Heart right ventricle (tissue), 16 donors: ENCODE measurements at regions not wholly inside any gene's neighbourhood (a gene's known extent, or its start where the extent isn't known, plus 50 kb on each side); places are given as distances from the start of the nearest gene placed in this dataset.
A peak's percentile ranks its signal among the peaks of the same experiment; 100 is the strongest.

Source experiments
- ATAC-seq, 8 donors: fragments of 200-7000 bp; cut with Tn5 transposase; one replicate each; pipeline ENCODE4 v1.9.1; 2020; ENCODE audit warnings: mild to moderate bottlenecking in 8 of 8, moderate library complexity in 8 of 8, moderate number of reproducible peaks in 1 of 8
- DNase-seq, 2 donors: peaks; one replicate each; pipeline ENCODE4 v3.0.0-alpha.2; 2020
- H3K27ac ChIP-seq, 10 donors: fragments of 200-600 bp; sonication (generic) in 2 of 10; one replicate each; pipeline versions ENCODE4 v1.5.0 to v1.8.0; 2020 to 2022; ENCODE audit warnings: mild to moderate bottlenecking in 3 of 10
- H3K27me3 ChIP-seq, 7 donors: fragments of 200-600 bp; one replicate each; pipeline ENCODE4 v1.8.0; 2021 to 2022; ENCODE audit warnings: mild to moderate bottlenecking in 2 of 7
- H3K36me3 ChIP-seq, 9 donors: fragments of 200-600 bp; sonication (generic) in 1 of 9; one replicate each; pipeline versions ENCODE4 v1.5.0 to v1.8.0; 2020 to 2022; ENCODE audit warnings: mild to moderate bottlenecking in 2 of 9
- H3K4me1 ChIP-seq, 9 donors: fragments of 200-600 bp; sonication (generic) in 1 of 9; one replicate each; pipeline versions ENCODE4 v1.5.0 to v1.8.0; 2020 to 2022; ENCODE audit warnings: mild to moderate bottlenecking in 4 of 9
- H3K4me3 ChIP-seq, 10 donors: fragments of 200-600 bp; sonication (generic) in 2 of 10; one replicate each; pipeline versions ENCODE4 v1.5.0 to v1.8.0; 2020 to 2022; ENCODE audit warnings: mild to moderate bottlenecking in 7 of 10, moderate library complexity in 2 of 10
- H3K9me3 ChIP-seq, 11 donors: fragments of 200-600 bp in 10 of 11; sonication (generic) in 2 of 11; one replicate each; pipeline versions ENCODE4 v1.5.0 to v1.8.0; 2013 to 2022; ENCODE audit warnings: mild to moderate bottlenecking in 2 of 11, control low read depth in 1 of 11, moderate library complexity in 1 of 11
- CTCF ChIP-seq, 9 donors: fragments of 200-600 bp; sonication (generic) in 2 of 9; IDR thresholded peaks; one replicate each; pipeline versions ENCODE4 v1.5.0 to v1.8.0; 2021 to 2022; ENCODE audit warnings: antibody characterized with exemption in 9 of 9, mild to moderate bottlenecking in 5 of 9, moderate library complexity in 1 of 9
- WGBS, 2 donors: extraction: QIAGEN DNeasy Blood & Tissue Kit; methylation state at CpG; one replicate each; pipeline ENCODE4 v1.1.7; 2013; ENCODE audit warnings: inconsistent platforms in 1 of 2; 5-methylcytosine and 5-hydroxymethylcytosine counted together
- intact Hi-C, 10 donors: fragments of 100-400 bp; cut with DNase I; formaldehyde crosslinking; loops; one replicate each; pipeline versions ENCODE4 v1.11.1 to v1.14.2; 2022
- donor health status: Arrhythmogenic right ventricular cardiomyopathy.
- donor health status: ischemic (EF 13 %, LVEDD 7.1; RV severe dilation, severe dysfunction).
- donor health status: healthy with polysubstance abuse.
- donor health status: DM: no; HTN: yes; CAD: no.
- donor health status: DM: no; HTN: no; CAD: no.
- donor health status: ischemic (EF 25% LVEDD 6.9; RV normal size, moderate dysfunction).
- donor health status: ischemic (EF 25% LVEDD 5.7; RV mildly dilated, moderate dysfunction).
- donor health status: healthy.
- donor health status: DM: yes; HTN: yes; CAD: no.
- donor health status: Ischemic cardiomyopathy.
- donor health status: ischemic (EF 35%, LVEDD 5.7; RV mildly dilated, moderate dysfunction).
- donor health status: nonischemic (EF 11% LVEDD 7.7; RV severe dilation, severe dysfunction).
- donor health status: DM: yes; HTN: yes; CAD: no.
- donor health status: PGD.
- donor health status: ischemic (EF 29% LVEDD 5.4; RV normal size, mild dysfunction).
- donor health status: nonischemic (EF 23%, LVEDD 6.1; RV moderate dilation, normal function).

DNA sequence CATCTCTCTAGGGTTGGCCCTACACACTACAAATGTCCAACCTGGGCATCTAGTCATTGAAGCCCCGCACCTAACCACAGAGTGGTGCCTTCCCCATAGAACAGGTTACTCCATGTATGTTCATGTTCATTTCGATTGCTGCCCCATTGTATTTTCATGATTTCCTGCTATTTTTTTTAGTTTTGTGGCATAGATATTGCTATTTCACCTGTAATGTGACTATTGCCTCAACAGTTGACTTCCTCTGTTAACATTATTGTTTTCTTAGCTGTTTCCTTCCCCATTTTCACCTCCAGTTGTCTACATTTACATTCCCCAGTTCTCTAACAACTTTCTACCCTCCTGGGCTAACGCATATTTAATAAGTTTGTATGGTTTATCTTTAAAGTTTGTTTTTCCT lies 137.7 kb upstream of the RBMS3 start:
- Histone ChIP-seq H3K27me3 (no peaks in the 10 kb centered on the region), H3K4me1 (peaks cover 0 to 32% (median 19%) of the 10 kb centered on the region in 9 donors), H3K4me3 (no peak overlapping the region), H3K27ac (no peak overlapping the region), H3K9me3 (no peaks in the 10 kb centered on the region), H3K36me3 (no peaks in the 10 kb centered on the region)
- no peak for ATAC-seq
- 84 to 86% methylated on average over 3 of the region's 3 CpGs for WGBS, 2 donors
- no peak for TF ChIP-seq CTCF (IDR thresholded peaks at IDR 0.05)
- intact Hi-C loops, result loop anchor here in 7 of 10 donors (5.0 to 10.0 kb wide), 4 partner anchors 392 to 629 kb away; no protein-coding TSS in a partner anchor
- no peak for DNase-seq

GRCh38 chr3:29144361-29144760 lies 136.5 kb upstream of the RBMS3 start:
- Histone ChIP-seq H3K27me3 (no peaks in the 10 kb centered on the region), H3K27ac (no peak overlapping the region), H3K9me3 (no peaks in the 10 kb centered on the region), H3K4me3 (no peak overlapping the region), H3K36me3 (no peaks in the 10 kb centered on the region), H3K4me1 (peaks cover 0 to 32% (median 19%) of the 10 kb centered on the region in 9 donors)
- DNase-seq (no peak), ATAC-seq (no peak)
- TF ChIP-seq CTCF (IDR thresholded peaks at IDR 0.05), result no peak
- WGBS, 2 donors, result 49 to 52% methylated on average over 3 of the region's 3 CpGs
- intact Hi-C loops, result loop anchor here in 7 of 10 donors (5.0 to 10.0 kb wide), 4 partner anchors 390 to 628 kb away; no protein-coding TSS in a partner anchor

DNA sequence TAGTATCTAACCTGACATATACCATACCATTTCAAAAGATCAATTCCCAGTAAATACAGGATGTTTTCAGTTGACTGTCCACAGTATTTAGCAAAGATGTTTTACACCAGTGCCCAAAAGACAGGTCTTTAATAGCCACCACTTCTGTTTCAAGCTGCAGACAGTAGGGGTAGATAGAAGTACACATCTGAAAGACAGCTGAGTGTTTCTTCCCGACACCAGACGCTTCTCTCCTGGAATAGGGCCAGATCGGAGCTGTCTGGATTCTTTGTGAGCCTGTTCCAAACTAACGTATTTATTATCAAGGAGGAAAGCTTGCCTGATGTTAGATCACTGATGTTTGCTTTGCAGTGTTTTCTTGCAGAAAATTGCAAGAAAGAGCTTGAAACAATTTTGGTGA lies 136.1 kb upstream of the RBMS3 start:
- H3K4me3 ChIP-seq, result no peak overlapping the region
- no peaks in the 10 kb centered on the region for H3K27me3 ChIP-seq
- H3K9me3 ChIP-seq, result no peaks in the 10 kb centered on the region
- no peaks in the 10 kb centered on the region for H3K36me3 ChIP-seq
- 7 to 11% methylated on average over 4 of the region's 4 CpGs for WGBS, 2 donors
- ATAC-seq (peak in 7 of 8 donors; percentile 68 to 85 (median 75)), DNase-seq (peak; percentile 10 to 62)
- peaks cover 0 to 32% (median 19%) of the 10 kb centered on the region in 9 donors for H3K4me1 ChIP-seq
- TF ChIP-seq CTCF (IDR thresholded peaks at IDR 0.05), result peak in 8 of 9 donors; percentile 10 to 66 (median 43)
- no peak overlapping the region for H3K27ac ChIP-seq
- intact Hi-C loops, result loop anchor here in 7 of 10 donors (5.0 to 10.0 kb wide), 4 partner anchors 390 to 627 kb away; no protein-coding TSS in a partner anchor

GRCh38 chr3:29145360-29145759 lies 135.5 kb upstream of the RBMS3 start:
- DNase-seq, result no peak
- ATAC-seq, result no peak
- peaks cover 0 to 29% (median 19%) of the 10 kb centered on the region in 9 donors for H3K4me1 ChIP-seq
- intact Hi-C loops, result loop anchor here in 5 of 10 donors (10.0 kb wide), 2 partner anchors 389 to 619 kb away; no protein-coding TSS in a partner anchor
- no peaks in the 10 kb centered on the region for H3K36me3 ChIP-seq
- no peak overlapping the region for H3K27ac ChIP-seq
- no peaks in the 10 kb centered on the region for H3K9me3 ChIP-seq
- no peaks in the 10 kb centered on the region for H3K27me3 ChIP-seq
- 90 to 95% methylated on average over 1 of the region's 1 CpG for WGBS, 2 donors
- no peak for TF ChIP-seq CTCF (IDR thresholded peaks at IDR 0.05)
- H3K4me3 ChIP-seq, result no peak overlapping the region
